ENCODE measurements at regions not wholly inside any gene's neighbourhood (a gene's known extent, or its start where the extent isn't known, plus 50 kb on each side); places are given as distances from the start of the nearest gene placed in this dataset.

GRCh38 chr2:88843651-88844050, 152.2 kb downstream of the RPIA start:
- TF ChIP-seq CTCF (IDR thresholded peaks at IDR 0.05; ENCODE audit: poor library complexity) (no peak), EZH2 (IDR thresholded peaks at IDR 0.05; ENCODE audit: borderline replicate concordance) (no peak), EZH2phosphoT487 (IDR thresholded peaks at IDR 0.05; ENCODE audit: low read depth, severe bottlenecking, unreplicated experiment) (no peak)

Data from hepatocyte (in vitro differentiated cells).